GM18907 (cell line): ENCODE measurements at regions not wholly inside any gene's neighbourhood (a gene's known extent, or its start where the extent isn't known, plus 50 kb on each side); places are given as distances from the start of the nearest gene placed in this dataset.

Experiments
- ATAC-seq: cut with Tn5 transposase; IDR thresholded peaks from one replicate; pipeline ENCODE4 v1.9.1; 2021; ENCODE audit warnings: mild to moderate bottlenecking, moderate library complexity; ENCODE audit not compliant: unreplicated experiment

GRCh38 chr7:52287698-52288097, 747.7 kb upstream of the POM121L12 start:
- no peak for ATAC-seq

- no peak for ATAC-seq
Observed at GRCh38 chr7:52285689-52286088, 749.7 kb upstream of the POM121L12 start.

- ATAC-seq = no peak
Observed at GRCh38 chr7:52283335-52283734, 752.1 kb upstream of the POM121L12 start.

- ATAC-seq = no peak
Observed at GRCh38 chr7:52273685-52274610, 761.5 kb upstream of the POM121L12 start.

GRCh38 chr7:52271703-52272102, 763.7 kb upstream of the POM121L12 start:
- ATAC-seq = no peak

- ATAC-seq = no peak
Observed at GRCh38 chr7:52270301-52270700, 765.1 kb upstream of the POM121L12 start.

- no peak for ATAC-seq
Observed at GRCh38 chr7:52269669-52270068, 765.8 kb upstream of the POM121L12 start.

- ATAC-seq = no peak
Observed at GRCh38 chr7:52261057-52261456, 774.4 kb upstream of the POM121L12 start.

- ATAC-seq = no peak
Observed at GRCh38 chr7:52260046-52260665, 775.3 kb upstream of the POM121L12 start.

- no peak for ATAC-seq
Observed at GRCh38 chr7:52257890-52258289, 777.5 kb upstream of the POM121L12 start.

- no peak for ATAC-seq
Observed at GRCh38 chr7:52254396-52255010, 780.9 kb upstream of the POM121L12 start.

- ATAC-seq = no peak
Observed at GRCh38 chr7:52253953-52254352, 781.5 kb upstream of the POM121L12 start.

GRCh38 chr7:52249741-52250140, 785.7 kb upstream of the POM121L12 start:
- ATAC-seq = no peak

- ATAC-seq = no peak
Observed at GRCh38 chr7:52247518-52247917, 787.9 kb upstream of the POM121L12 start.

- no peak for ATAC-seq
Observed at GRCh38 chr7:52243685-52244084, 791.7 kb upstream of the POM121L12 start.

GRCh38 chr7:52233248-52233647, 802.2 kb upstream of the POM121L12 start:
- no peak for ATAC-seq

- ATAC-seq = no peak
Observed at GRCh38 chr7:52211930-52212329, 823.5 kb upstream of the POM121L12 start.

GRCh38 chr7:52209614-52210013, 825.8 kb upstream of the POM121L12 start:
- no peak for ATAC-seq

- no peak for ATAC-seq
Observed at GRCh38 chr7:52197221-52197620, 838.2 kb upstream of the POM121L12 start.

GRCh38 chr7:52195664-52196063, 839.8 kb upstream of the POM121L12 start:
- no peak for ATAC-seq

- ATAC-seq = no peak
Observed at GRCh38 chr7:52189153-52189778, 846.2 kb upstream of the POM121L12 start.
